GM13977 (cell line): ENCODE measurements at regions not wholly inside any gene's neighbourhood (a gene's known extent, or its start where the extent isn't known, plus 50 kb on each side); places are given as distances from the start of the nearest gene placed in this dataset.
A peak's percentile ranks its signal among the peaks of the same experiment; 100 is the strongest.
"Not testable (repeated sequence)": the region's sequence is repeated elsewhere in the genome, so short reads cannot be mapped to it uniquely, and the experiment has no call there.

Experiments
- DNase-seq: peaks from one replicate; pipeline ENCODE4 v3.0.0; 2012; ENCODE audit warnings: low spot score
- in situ Hi-C: fragments of 300-500 bp; cut with MboI; formaldehyde crosslinking; loops from one replicate; pipeline ENCODE4 v1.12.0; 2022; ENCODE audit warnings: low sequenced_read_pairs, low pct_unique_long_range_greater_than_20kb, mixed read lengths, inconsistent platforms; ENCODE audit not compliant: unreplicated experiment
- TF ChIP-seq, protein P1 (sequence below): IDR thresholded peaks from 2 replicates; pipeline ENCODE4 v1.5.1; 2012; ENCODE audit warnings: mild to moderate bottlenecking, control low read depth; ENCODE audit not compliant: insufficient read depth; ENCODE audit errors: extremely low read depth, missing control alignments

DNA sequence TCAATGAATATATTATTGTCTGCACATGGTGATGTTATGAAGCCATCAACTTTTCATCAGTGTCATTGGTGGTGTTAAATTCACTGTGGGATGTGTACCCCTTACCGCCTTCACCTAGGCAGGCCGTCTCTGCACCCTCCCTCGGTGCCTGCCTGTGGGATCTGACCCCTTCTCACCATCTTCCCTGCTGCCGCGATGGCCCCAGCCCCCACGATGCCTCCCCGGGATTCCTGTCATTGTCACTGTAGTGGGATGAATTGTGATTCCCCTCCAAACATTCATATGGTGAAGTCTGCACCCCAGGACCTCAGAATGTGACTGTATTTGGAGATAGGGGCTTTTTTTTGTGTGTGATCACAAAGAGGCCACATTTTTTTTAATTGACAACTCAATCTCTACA lies 198.3 kb upstream of the HS6ST1 start:
- DNase-seq = no peak
- in situ Hi-C loops = no loop called here
- TF ChIP-seq, protein P1, sequence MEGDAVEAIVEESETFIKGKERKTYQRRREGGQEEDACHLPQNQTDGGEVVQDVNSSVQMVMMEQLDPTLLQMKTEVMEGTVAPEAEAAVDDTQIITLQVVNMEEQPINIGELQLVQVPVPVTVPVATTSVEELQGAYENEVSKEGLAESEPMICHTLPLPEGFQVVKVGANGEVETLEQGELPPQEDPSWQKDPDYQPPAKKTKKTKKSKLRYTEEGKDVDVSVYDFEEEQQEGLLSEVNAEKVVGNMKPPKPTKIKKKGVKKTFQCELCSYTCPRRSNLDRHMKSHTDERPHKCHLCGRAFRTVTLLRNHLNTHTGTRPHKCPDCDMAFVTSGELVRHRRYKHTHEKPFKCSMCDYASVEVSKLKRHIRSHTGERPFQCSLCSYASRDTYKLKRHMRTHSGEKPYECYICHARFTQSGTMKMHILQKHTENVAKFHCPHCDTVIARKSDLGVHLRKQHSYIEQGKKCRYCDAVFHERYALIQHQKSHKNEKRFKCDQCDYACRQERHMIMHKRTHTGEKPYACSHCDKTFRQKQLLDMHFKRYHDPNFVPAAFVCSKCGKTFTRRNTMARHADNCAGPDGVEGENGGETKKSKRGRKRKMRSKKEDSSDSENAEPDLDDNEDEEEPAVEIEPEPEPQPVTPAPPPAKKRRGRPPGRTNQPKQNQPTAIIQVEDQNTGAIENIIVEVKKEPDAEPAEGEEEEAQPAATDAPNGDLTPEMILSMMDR = no peak

DNA sequence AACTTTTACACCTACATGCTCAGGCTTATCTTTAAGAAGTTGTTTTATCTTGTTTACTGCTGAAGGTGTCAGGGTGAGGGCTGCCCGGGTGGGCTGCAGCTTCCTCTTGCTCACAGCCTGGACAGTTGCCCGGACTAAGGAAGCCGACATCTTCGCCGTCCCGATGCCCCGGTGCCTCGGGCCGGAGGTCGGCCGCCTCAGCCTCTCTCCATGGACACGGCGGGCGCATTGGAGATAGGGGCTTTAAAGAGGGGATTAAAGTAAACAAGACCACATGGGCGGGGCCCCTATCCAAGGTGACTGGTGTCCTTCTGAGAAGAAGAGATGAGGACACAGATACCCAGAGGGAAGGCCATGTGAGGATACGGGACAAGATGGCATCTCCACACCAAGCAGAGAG lies 200.4 kb upstream of the HS6ST1 start:
- in situ Hi-C loops = not testable (repeated sequence)

DNA sequence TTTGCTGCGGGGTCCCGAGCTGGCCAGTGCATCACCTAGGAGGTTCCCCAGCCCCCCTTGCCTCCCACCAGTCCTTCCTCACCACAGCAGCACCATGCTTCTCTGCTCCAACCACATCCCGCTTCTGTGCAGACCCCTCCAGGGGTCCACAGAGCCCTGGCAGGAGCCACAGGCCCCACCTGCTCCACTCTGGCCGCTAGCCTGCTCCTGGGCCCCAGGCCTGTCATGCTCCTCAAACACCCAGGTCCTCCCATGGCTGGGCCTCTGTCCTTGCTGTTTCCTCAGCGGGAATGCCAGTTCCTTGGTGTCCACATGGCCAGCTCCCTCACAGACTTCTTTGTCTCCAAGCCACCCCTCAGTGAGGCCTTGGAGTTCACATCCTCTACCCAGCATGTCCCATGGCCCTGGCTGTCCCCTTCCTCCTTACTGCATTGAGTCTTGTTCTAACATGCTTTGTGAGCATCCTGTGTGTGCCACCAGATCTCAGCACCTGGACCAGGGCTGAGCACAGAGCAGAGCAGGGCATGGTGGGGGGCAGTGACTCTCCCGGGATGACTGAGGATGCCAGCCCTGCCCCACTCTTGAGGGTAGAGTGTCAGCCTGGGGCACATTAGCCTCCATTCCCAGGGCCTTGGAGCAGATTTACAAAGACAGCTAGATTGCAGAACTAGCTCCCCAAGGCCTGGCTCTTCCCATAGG lies 201.0 kb upstream of the HS6ST1 start:
- DNase-seq = no peak
- in situ Hi-C loops = no loop called here
- TF ChIP-seq, protein P1 = no peak

More for the DNA sequence above, 200.4 kb upstream of the HS6ST1 start:
- not testable (repeated sequence) for DNase-seq

DNA sequence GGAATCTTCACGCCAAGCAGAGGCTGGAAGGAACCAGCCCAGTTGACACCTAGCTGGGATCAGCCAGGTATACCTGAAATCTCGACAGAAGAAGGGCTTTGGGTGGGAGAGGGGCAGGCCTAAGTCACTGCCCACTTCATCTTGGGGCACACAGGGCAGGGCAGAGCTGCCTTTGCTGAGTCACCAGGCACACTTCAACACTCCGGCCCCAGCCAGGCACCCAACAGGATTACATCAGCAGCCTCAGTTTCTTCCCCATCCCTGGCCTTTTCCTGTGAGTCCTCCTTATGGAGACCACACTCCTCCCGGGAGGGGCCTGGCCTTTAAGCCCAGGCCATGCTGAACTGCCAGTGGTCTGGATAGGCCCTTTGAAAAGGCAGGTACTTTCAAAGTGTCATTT lies 201.7 kb upstream of the HS6ST1 start:
- in situ Hi-C loops = no loop called here
- TF ChIP-seq, protein P1 = no peak
- no peak for DNase-seq

DNA sequence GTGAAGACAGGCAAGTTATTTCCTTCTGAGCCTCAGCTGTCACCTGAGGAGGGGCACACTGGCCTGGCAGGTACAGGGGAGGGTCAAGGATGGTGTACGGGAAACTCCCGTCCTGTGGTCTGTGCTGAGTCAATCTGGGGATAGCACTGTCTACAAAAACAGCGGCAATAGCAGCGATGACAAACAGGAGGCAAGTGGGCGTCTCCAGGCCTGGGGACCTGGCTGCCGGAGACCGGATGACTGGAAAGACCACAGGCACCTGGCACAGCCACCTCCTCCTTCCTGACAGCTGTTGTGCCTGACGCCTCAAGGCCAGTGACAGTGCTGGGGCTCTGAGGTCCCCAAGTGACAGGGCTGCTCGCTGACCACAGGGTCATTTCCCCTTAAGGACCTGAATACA lies 202.1 kb upstream of the HS6ST1 start:
- in situ Hi-C loops = no loop called here
- TF ChIP-seq, protein P1 = no peak
- DNase-seq = peak; percentile 79

DNA sequence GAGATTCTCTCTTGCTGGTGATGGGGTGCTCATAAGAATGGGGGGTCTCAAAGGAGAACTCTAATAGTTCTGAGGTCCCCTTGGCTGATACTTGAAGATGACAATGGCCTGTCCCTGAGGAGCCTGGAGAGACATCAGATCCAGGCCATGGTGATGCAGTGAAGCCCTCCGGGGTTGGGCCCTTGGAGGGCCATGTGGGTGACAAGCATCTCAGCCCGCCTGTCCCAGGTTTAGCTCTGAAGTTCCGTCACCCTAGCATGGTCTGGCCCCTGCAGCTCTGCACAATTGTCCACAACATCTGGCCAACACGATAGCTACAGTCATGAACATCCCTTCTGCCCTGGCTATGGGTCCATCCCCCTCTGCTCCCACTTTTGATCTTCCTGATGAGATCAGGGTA lies 202.8 kb upstream of the HS6ST1 start:
- in situ Hi-C loops = no loop called here
- TF ChIP-seq, protein P1 = no peak
- DNase-seq = no peak

DNA sequence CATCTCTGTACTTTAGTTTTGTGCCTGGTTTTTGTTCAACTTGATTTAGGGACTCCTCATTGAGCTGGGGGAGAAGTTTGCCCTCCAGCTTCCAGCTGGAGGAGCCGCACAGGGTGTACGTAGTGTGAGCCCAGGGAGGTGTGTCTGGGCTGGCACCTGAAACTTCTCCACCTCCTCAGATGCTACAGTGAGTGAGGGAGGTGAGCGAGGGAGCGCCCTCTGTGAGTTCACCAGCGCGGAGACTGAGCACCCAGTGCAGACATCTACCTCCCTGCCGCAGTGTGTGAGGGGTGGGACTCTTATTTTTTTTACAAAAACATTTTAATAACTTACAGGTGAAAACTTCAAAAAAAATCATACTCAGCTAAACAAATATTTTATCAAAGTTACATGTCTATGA lies 204.2 kb upstream of the HS6ST1 start:
- TF ChIP-seq, protein P1 = no peak
- in situ Hi-C loops = no loop called here
- no peak for DNase-seq
